SK-N-MC (cell line): ENCODE measurements at regions not wholly inside any gene's neighbourhood (a gene's known extent, or its start where the extent isn't known, plus 50 kb on each side); places are given as distances from the start of the nearest gene placed in this dataset.

Experiments
- DNase-seq: peaks from one replicate; pipeline ENCODE4 v3.0.0-alpha.2; 2011; ENCODE audit warnings: low read depth, low spot score
- H3K27ac ChIP-seq: fragments of 200-600 bp; sonication (generic); 2 replicates; pipeline ENCODE4 v1.5.1; 2016; ENCODE audit warnings: mixed run types
- H3K36me3 ChIP-seq: fragments of 200-600 bp; sonication (generic); 2 replicates; pipeline ENCODE4 v1.6.1; 2017; ENCODE audit warnings: antibody characterized with exemption, low read length, mixed read lengths; ENCODE audit not compliant: insufficient read depth
- H3K4me3 ChIP-seq: fragments of 200-600 bp; sonication (generic); 2 replicates; pipeline ENCODE4 v1.5.1; 2016
- H3K9ac ChIP-seq: fragments of 200-600 bp; sonication (generic); 2 replicates; pipeline ENCODE4 v1.8.0; 2017; ENCODE audit warnings: mixed run types, mixed read lengths; ENCODE audit not compliant: insufficient read length
- H3K9me3 ChIP-seq: fragments of 200-600 bp; sonication (generic); 2 replicates; pipeline ENCODE4 v1.6.1; 2017; ENCODE audit warnings: low read depth, mild to moderate bottlenecking, antibody characterized with exemption, low read length, moderate library complexity, mixed read lengths
- EZH2 ChIP-seq: fragments of 200-600 bp; sonication (generic); IDR thresholded peaks from one replicate; pipeline ENCODE4 v1.6.1; 2017; ENCODE audit warnings: antibody characterized with exemption
- FOXP2 ChIP-seq: optimal IDR thresholded peaks from 2 replicates; pipeline ENCODE3; 2011; ENCODE audit warnings: mild to moderate bottlenecking, moderate library complexity; ENCODE audit not compliant: insufficient read depth; ENCODE audit errors: extremely low read length, control extremely low read depth
- POLR2AphosphoS5 ChIP-seq: IDR thresholded peaks from 2 replicates; pipeline ENCODE4 v1.6.1; 2012; ENCODE audit warnings: mild to moderate bottlenecking, low read depth, low read length, borderline replicate concordance

DNA sequence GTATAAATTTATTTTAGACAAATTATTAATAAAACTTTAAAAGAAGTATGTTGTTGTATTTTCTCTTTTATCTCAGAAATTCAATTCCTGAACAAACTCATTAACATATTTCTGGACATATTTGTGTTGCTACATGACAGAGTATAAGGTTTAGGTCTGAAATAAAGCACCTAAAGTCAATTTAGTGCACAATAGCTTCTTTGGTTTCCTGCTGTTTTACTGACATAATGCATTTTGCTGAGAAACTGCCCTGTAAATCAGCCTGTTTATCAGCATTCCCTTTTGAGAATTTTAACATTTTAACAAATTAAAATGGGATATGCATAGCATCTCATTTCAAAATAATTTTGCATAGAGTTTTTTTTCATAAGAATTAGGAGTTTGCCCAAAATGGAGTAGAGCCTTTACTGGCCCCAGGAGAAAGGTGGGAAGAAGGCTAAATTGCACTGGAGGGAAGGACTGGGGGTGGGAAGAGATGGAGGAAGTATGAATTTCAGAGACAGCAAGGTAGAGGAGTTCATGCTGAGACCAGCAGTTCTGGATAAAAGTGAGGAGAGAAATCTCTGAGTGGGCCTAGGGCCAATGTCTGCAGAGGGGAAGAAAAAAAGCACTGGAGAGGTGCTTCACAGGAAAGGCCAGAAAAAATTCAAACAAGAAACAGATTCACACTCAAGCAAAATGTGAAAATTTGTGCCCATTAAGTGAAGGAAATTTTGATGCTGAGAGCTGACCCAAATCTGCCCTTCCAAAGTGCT is 324.2 kb upstream of the HSF2 start:
- no peak for DNase-seq
- Histone ChIP-seq H3K36me3 (no peaks in the 10 kb centered on the region), H3K9ac (no peak overlapping the region), H3K9me3 (no peaks in the 10 kb centered on the region), H3K27ac (no peak overlapping the region), H3K4me3 (no peak overlapping the region)
- TF ChIP-seq EZH2 (no peak), POLR2AphosphoS5 (no peak), FOXP2 (no peak)

DNA sequence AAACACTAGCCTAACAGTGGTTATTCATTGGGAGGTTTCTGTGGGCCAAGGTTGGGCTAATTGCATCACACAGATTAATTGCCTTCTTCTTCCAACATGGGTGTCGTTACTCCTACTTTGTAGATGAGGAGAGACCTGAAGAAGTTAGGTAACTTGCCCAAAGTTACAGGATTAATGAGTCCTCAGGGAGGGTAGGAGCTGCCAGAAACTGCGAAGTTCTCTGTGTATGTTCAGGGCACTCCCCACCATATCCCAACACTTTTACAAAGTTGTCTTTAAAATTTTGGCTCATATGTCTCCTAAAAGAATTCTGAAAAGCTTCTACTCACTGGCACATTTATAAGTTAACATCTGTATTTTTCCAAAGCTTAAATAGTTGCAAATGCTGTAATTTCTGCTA is 323.5 kb upstream of the HSF2 start:
- TF ChIP-seq POLR2AphosphoS5 (no peak), FOXP2 (no peak), EZH2 (no peak)
- Histone ChIP-seq H3K9ac (no peak overlapping the region), H3K9me3 (no peaks in the 10 kb centered on the region), H3K27ac (peak overlapping the region; percentile 7; the same call in 1 of the 2 replicates), H3K36me3 (no peaks in the 10 kb centered on the region), H3K4me3 (no peak overlapping the region)
- no peak for DNase-seq

DNA sequence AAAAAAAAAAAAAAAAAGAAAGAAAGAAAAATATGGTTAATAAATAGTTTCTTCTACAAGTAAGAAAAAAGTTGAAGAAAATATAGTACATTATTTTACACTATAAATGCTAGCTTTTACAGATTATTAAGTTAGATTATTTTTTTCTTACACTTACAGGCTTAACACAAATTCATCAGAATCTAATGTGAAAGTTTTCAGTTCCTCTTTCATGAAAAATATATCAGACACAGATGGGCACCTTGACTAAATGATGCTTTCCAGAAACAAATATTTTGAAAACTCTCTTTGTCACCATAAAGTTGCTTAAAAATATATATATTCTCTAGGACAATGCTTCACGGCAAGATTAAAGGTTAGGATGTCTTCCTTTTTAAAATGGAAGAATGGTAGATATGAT is 321.8 kb upstream of the HSF2 start:
- no peak for TF ChIP-seq FOXP2
- no peak overlapping the region for H3K9ac ChIP-seq
- DNase-seq, result no peak
- H3K4me3 ChIP-seq, result no peak overlapping the region
- H3K27ac ChIP-seq, result no peak overlapping the region
- H3K36me3 ChIP-seq, result no peaks in the 10 kb centered on the region
- H3K9me3 ChIP-seq, result no peaks in the 10 kb centered on the region

DNA sequence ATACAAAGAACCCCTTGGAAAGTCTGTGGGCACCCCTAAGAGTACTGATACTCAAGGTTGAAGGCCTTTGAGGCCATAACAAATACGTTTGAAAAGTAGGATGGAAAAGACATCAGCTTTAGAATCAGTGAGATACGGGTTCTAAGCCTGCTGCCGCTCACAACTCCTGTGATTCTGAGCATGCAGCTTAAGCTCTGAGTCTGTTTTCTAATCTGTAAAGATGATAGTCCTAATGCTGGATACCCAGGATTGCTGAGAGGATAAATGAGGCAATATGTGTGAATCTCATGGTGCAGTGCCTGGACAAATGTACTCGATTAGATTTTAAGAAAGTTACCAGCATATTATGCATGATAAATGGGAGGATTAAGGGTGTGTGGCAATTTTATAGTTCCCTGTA is 321.0 kb upstream of the HSF2 start:
- no peak overlapping the region for H3K27ac ChIP-seq
- TF ChIP-seq FOXP2 (no peak), POLR2AphosphoS5 (no peak), EZH2 (no peak)
- no peak for DNase-seq
- H3K4me3 ChIP-seq, result no peak overlapping the region
- no peaks in the 10 kb centered on the region for H3K9me3 ChIP-seq
- no peaks in the 10 kb centered on the region for H3K36me3 ChIP-seq
- H3K9ac ChIP-seq, result no peak overlapping the region

DNA sequence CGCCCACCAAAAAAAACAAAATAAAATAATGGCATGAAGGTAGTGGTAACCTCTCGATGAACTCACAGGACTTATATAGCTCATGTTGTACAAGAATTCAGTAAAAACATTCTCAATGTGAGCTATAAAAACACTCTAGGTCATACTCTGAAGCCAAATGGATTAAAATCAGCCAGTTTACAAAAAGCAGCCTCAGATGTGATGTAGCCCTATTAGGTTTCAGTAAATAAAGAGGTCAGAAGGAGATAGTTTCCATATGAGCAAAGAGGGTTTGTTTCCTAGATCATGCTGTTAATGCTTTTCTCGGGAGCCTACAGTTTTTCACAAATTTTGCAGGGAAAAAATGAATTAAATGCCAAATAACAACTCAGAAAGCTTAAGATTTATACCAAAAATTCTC is 319.5 kb upstream of the HSF2 start:
- no peaks in the 10 kb centered on the region for H3K36me3 ChIP-seq
- no peak overlapping the region for H3K27ac ChIP-seq
- TF ChIP-seq FOXP2, result no peak
- TF ChIP-seq POLR2AphosphoS5, result no peak
- TF ChIP-seq EZH2, result no peak
- DNase-seq, result no peak
- H3K4me3 ChIP-seq, result no peak overlapping the region
- H3K9me3 ChIP-seq, result no peaks in the 10 kb centered on the region
- no peak overlapping the region for H3K9ac ChIP-seq

DNA sequence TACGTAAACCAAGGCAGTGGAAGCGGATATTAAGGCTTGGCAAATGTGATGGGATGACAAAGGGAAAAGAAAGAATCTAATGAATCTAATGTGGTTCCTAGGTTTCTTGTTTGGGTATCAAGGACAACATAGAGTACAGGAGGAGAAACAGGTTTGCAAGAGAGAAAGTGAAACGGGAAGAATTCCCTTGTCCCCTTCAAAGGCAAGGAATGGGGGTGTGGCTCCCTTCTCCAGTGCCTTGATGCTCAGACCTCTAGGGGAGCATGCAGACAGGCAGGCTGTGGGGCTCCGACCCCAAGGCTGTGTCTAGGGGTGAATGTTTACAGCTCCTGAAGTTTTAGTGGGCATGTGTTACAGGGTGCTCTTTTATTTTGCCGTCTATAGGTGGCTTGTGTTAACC is 317.5 kb upstream of the HSF2 start:
- no peaks in the 10 kb centered on the region for H3K36me3 ChIP-seq
- no peak overlapping the region for H3K9ac ChIP-seq
- H3K27ac ChIP-seq, result no peak overlapping the region
- no peak overlapping the region for H3K4me3 ChIP-seq
- no peak for DNase-seq
- TF ChIP-seq FOXP2, result no peak
- no peak for TF ChIP-seq EZH2
- TF ChIP-seq POLR2AphosphoS5, result no peak
- H3K9me3 ChIP-seq, result no peaks in the 10 kb centered on the region

DNA sequence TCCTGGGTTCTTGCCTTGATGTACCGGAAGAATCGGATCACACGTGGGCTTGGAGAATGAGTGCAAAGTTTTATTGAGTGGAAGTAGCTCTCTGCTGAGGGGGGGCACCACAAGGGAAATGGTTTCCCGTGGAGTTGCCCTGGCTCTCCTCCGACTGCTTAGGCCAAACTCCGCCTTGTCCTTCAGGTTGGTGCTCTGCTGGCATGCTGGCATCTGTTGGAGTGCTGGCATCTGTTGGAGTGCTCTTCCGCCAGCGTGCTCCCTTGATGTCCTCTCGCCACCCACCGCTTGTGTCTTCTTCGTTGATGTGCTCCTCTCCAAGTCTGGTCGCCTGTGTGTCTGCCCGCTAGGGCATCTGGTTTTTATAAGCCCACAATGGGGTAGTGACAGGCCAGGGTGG is 317.1 kb upstream of the HSF2 start:
- TF ChIP-seq POLR2AphosphoS5 (no peak), FOXP2 (no peak), EZH2 (no peak)
- Histone ChIP-seq H3K9me3 (no peaks in the 10 kb centered on the region), H3K9ac (no peak overlapping the region), H3K27ac (no peak overlapping the region), H3K4me3 (no peak overlapping the region), H3K36me3 (no peaks in the 10 kb centered on the region)
- no peak for DNase-seq

DNA sequence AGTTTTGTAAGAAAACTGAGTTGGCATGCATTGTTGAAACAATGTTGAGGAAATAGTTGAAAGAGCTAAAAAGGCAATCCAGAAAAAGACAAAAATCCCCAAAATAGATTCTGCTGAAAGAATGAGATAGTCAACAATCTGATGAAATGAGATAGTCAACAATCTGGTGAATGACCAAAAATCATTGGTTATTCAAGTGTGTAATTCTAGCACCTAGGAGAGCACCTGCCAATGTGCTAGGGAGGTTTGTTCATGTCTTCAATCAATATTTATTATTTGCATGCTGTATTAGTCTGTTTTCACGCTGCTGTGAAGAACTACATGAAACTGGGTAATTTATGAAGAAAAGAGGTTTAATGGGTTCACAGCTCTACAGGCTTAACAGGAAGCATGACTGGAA is 307.1 kb upstream of the HSF2 start:
- no peak for TF ChIP-seq FOXP2
- no peak for TF ChIP-seq EZH2
- TF ChIP-seq POLR2AphosphoS5, result no peak
- Histone ChIP-seq H3K9me3 (no peaks in the 10 kb centered on the region), H3K36me3 (no peaks in the 10 kb centered on the region), H3K27ac (no peak overlapping the region), H3K4me3 (no peak overlapping the region), H3K9ac (no peak overlapping the region)
- DNase-seq, result no peak

DNA sequence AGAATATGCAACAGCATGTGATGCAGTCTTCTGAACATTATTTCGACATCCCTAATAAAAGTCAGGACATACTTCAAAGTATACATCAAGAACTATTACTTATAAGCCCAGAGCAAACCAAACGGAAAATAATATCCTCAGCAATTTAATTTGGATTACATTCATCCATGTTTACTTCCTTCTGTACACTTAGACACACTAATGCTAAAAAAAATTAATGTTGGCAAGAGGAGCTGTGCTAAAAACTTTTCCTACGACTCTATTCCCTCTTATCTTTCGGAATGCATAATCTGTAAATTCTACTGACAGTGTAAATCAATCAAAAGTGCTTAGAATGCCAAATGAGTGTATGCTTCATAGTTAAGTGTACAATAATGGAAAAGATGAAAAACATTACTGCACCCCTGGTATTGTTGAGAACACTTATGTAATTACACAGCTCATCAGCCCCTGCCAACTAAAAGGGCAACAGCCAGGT is 301.2 kb upstream of the HSF2 start:
- Histone ChIP-seq H3K27ac (no peak overlapping the region), H3K9me3 (no peaks in the 10 kb centered on the region), H3K9ac (no peak overlapping the region), H3K4me3 (peak overlapping the region; percentile 30; the same call in 1 of the 2 replicates), H3K36me3 (no peaks in the 10 kb centered on the region)
- no peak for DNase-seq
- TF ChIP-seq FOXP2 (no peak), POLR2AphosphoS5 (no peak), EZH2 (no peak)
